ENCODE measurements at regions not wholly inside any gene's neighbourhood (a gene's known extent, or its start where the extent isn't known, plus 50 kb on each side); places are given as distances from the start of the nearest gene placed in this dataset.

DNA sequence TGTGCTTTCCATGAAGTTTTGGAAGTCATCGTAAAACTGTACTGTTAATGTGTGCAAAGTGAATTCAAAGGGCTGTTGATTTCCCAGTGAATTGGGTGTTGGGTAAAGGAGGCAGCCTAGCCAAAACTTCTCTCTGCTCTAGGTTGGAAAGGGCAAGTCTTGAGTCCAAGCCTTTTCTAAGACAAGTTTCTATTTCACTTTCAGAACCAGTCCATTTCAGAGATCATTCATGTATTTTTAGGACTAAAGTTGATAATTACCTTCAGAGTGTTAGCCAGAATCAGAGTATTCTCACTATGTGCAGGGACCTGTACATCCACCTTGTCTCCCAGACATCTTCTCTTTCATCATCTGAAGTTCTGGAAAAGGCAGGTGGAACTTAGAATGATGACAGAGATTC, 636.1 kb upstream of the KLHL29 start:
- no peak for TF ChIP-seq POLR2AphosphoS5 (IDR thresholded peaks at IDR 0.05; ENCODE audit: low read depth, low read length)
- TF ChIP-seq TAF1 (IDR thresholded peaks at IDR 0.05; ENCODE audit: borderline replicate concordance, insufficient read depth, low read length) = no peak
- TF ChIP-seq, protein P1, sequence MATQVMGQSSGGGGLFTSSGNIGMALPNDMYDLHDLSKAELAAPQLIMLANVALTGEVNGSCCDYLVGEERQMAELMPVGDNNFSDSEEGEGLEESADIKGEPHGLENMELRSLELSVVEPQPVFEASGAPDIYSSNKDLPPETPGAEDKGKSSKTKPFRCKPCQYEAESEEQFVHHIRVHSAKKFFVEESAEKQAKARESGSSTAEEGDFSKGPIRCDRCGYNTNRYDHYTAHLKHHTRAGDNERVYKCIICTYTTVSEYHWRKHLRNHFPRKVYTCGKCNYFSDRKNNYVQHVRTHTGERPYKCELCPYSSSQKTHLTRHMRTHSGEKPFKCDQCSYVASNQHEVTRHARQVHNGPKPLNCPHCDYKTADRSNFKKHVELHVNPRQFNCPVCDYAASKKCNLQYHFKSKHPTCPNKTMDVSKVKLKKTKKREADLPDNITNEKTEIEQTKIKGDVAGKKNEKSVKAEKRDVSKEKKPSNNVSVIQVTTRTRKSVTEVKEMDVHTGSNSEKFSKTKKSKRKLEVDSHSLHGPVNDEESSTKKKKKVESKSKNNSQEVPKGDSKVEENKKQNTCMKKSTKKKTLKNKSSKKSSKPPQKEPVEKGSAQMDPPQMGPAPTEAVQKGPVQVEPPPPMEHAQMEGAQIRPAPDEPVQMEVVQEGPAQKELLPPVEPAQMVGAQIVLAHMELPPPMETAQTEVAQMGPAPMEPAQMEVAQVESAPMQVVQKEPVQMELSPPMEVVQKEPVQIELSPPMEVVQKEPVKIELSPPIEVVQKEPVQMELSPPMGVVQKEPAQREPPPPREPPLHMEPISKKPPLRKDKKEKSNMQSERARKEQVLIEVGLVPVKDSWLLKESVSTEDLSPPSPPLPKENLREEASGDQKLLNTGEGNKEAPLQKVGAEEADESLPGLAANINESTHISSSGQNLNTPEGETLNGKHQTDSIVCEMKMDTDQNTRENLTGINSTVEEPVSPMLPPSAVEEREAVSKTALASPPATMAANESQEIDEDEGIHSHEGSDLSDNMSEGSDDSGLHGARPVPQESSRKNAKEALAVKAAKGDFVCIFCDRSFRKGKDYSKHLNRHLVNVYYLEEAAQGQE (IDR thresholded peaks at IDR 0.05; ENCODE audit: insufficient read depth in 1 of 2, low read depth in 2 of 2, low read length in 2 of 2) = no peak
- no peak for TF ChIP-seq FOXP2 (optimal IDR thresholded peaks at IDR 0.05; ENCODE audit: borderline replicate concordance, extremely low read depth, extremely low read length, insufficient read depth)
- TF ChIP-seq SIN3A (IDR thresholded peaks at IDR 0.05; ENCODE audit: borderline replicate concordance, insufficient read depth, low read length) = no peak

DNA sequence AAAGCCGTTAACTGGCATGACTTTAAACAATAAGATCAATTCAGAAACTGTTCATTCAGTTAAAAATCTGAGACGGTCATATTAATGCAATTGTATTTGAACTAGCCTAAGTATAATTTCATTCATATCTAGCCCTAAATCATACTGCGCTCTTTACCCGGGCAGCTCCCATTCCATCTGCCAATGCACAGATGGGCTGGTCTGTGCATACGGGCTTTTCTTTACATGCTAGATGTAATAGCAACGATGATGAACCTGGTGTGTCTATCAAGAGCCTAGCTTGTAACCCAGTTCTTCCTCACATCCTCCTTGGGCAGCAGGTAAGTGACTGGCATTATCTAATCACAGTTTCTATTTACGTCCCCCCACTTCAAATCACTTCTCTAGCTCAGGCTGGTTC, 631.5 kb upstream of the KLHL29 start:
- no peak for TF ChIP-seq FOXP2 (optimal IDR thresholded peaks at IDR 0.05; ENCODE audit: borderline replicate concordance, extremely low read depth, extremely low read length, insufficient read depth)
- TF ChIP-seq POLR2AphosphoS5 (IDR thresholded peaks at IDR 0.05; ENCODE audit: low read depth, low read length) = no peak
- TF ChIP-seq, protein P1 (IDR thresholded peaks at IDR 0.05; ENCODE audit: insufficient read depth in 1 of 2, low read depth in 2 of 2, low read length in 2 of 2) = no peak
- no peak for TF ChIP-seq SIN3A (IDR thresholded peaks at IDR 0.05; ENCODE audit: borderline replicate concordance, insufficient read depth, low read length)

DNA sequence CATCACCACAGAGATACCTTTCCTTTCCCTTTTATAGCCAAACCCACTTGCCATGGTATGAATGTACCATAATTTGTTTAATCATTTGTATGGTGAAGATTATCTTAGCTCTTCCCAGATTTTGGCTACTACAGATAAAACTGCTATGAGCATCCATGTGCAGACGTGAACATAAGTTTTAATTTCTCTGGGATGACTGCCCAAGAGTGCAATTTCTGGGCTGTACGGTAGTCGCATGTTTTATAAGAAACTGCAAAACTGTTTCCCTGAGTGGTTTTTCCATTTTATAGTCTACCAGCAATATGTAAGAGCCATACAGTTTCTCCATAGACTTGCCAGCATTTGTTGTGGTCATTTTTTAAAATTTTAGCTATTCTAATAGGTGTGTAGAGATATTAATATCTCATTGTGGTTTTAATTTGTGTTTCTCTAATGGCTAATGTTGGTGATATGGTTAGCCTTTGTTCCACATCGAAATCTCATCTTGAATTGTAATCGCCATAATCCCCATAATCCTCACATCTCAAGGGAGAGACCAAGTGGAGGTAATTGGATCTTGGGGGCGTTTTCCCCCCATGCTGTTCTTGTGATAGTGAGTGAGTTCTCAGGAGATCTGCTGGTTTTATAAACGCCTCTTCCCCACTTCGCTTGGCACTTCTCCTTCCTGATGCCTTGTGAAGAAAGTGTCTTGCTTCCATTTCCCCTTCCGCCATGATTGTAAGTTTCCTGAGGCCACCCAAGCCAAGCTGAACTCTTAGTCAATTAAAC, 628.5 kb upstream of the KLHL29 start:
- no peak for TF ChIP-seq FOXP2 (optimal IDR thresholded peaks at IDR 0.05; ENCODE audit: borderline replicate concordance, extremely low read depth, extremely low read length, insufficient read depth)
- TF ChIP-seq SIN3A (IDR thresholded peaks at IDR 0.05; ENCODE audit: borderline replicate concordance, insufficient read depth, low read length) = no peak
- TF ChIP-seq POLR2AphosphoS5 (IDR thresholded peaks at IDR 0.05; ENCODE audit: low read depth, low read length) = no peak
- TF ChIP-seq, protein P1 (IDR thresholded peaks at IDR 0.05; ENCODE audit: insufficient read depth in 1 of 2, low read depth in 2 of 2, low read length in 2 of 2) = no peak
- no peak for TF ChIP-seq TAF1 (IDR thresholded peaks at IDR 0.05; ENCODE audit: borderline replicate concordance, insufficient read depth, low read length)

DNA sequence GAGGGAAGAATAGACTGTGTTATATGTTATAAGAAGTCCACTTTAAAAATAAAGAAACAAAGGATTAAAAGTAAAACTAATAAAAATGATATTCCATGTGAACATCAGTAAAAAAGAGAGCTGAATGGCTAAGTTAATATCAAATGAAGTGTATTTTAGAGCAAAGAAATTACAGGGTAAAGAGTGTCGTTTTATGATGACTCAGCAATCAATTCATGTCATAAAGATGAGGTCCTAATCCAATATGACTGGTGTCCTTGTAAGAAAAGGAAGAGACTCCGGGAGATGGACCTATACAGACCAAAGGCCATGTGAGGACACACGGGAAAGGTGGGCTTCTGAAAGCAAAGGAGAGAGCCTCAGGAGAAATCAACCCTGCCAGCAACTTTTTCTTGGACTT, 615.5 kb upstream of the KLHL29 start:
- no peak for TF ChIP-seq POLR2AphosphoS5 (IDR thresholded peaks at IDR 0.05; ENCODE audit: low read depth, low read length)
- no peak for TF ChIP-seq SIN3A (IDR thresholded peaks at IDR 0.05; ENCODE audit: borderline replicate concordance, insufficient read depth, low read length)
- TF ChIP-seq TAF1 (IDR thresholded peaks at IDR 0.05; ENCODE audit: borderline replicate concordance, insufficient read depth, low read length) = no peak
- TF ChIP-seq, protein P1 (IDR thresholded peaks at IDR 0.05; ENCODE audit: insufficient read depth in 1 of 2, low read depth in 2 of 2, low read length in 2 of 2) = no peak
- no peak for TF ChIP-seq FOXP2 (optimal IDR thresholded peaks at IDR 0.05; ENCODE audit: borderline replicate concordance, extremely low read depth, extremely low read length, insufficient read depth)

Measured in PFSK-1 (cell line).